Stimulated activated CD4-positive, alpha-beta T cell treated with anti-CD3 and anti-CD28 coated beads, Interleukin-15, amount 100 ng/mL, for 24 hours (primary cell): ENCODE measurements at regions not wholly inside any gene's neighbourhood (a gene's known extent, or its start where the extent isn't known, plus 50 kb on each side); places are given as distances from the start of the nearest gene placed in this dataset.
"Not testable (repeated sequence)": the region's sequence is repeated elsewhere in the genome, so short reads cannot be mapped to it uniquely, and the experiment has no call there.

Experiments used
- DNase-seq: peaks from one replicate; pipeline ENCODE4 v3.0.0-alpha.2; 2020

- no peak for DNase-seq
Measured at GRCh38 chr1:73766786-73767348, 431.1 kb downstream of the LRRIQ3 start.

- no peak for DNase-seq
Measured at GRCh38 chr1:73765551-73766233, 432.3 kb downstream of the LRRIQ3 start.

DNA sequence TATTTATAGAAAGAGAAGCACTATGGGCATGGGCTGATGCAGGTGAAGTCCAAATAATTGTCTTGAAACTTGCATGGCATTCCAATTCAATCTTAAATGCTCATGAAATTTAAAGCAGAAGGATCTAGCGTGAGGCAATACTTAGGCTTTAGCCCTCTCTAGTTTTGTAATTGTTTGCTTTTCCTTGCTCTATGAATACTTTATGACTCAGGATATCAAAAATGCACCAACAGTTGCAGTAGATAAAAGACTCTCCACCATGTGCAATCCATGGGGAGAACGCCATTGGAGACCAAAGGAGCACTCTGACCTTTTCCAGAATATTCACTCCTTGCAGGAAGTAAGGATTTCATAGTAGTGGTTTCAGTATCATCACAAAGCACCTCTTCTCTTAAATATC is 436.4 kb downstream of the LRRIQ3 start:
- DNase-seq: no peak

- no peak for DNase-seq
Measured at GRCh38 chr1:73759011-73759410, 439.0 kb downstream of the LRRIQ3 start.

- no peak for DNase-seq
Measured at GRCh38 chr1:73756817-73757216, 441.2 kb downstream of the LRRIQ3 start.

DNA sequence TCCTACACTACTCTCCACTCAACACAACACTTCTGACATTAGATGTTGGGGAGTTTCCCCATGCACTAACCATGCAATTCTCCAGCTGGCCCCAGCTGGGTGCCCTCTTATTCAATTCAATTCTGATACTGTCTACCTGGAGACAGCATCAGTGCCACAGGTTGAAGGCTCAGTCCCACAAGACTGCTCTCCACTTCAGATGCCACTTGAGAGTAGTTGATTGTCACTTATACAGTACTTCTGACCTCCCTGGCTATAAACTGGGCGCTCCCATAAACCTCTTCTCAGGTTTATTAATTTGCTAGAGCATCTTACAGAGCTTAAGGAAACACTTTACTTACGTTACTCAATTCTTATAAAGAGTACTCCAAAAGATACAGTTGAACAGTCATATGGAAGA is 442.3 kb downstream of the LRRIQ3 start:
- no peak for DNase-seq

DNA sequence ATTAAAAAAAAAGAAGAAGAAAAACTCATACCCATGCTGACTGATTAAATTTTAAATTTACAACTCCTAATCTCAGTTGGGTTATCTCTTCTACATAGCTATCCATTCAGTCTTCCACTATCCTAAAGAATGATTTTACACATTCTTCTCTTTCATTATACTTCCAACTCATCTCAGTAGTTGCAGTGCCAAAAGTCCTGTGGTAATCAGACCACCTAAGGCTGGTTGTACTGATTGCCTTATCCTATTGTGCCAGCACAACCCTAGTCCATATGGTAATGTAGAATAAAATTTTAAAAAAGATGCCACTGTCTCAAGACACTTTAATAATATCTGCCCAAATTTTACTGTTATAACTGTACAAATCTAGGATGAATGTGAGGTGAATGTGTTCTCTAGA is 448.0 kb downstream of the LRRIQ3 start:
- no peak for DNase-seq

DNA sequence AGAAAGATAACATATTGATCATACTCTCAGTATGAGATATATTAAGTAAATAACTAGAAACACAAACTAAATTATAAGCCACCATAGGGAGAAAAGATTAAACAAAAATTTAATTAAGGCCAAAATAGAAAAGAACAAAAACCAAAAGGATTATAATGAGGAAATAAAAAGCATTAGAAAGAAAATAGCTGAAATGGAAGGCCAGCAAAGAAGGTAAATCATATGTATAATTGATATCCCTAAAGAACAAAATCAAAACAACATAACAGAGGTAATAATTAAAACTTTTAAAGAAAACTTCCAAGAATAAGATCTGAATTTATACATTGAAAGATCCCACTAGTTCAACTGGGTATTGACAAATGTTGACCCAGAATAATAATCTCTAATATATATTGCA is 453.0 kb downstream of the LRRIQ3 start:
- DNase-seq: no peak

DNA sequence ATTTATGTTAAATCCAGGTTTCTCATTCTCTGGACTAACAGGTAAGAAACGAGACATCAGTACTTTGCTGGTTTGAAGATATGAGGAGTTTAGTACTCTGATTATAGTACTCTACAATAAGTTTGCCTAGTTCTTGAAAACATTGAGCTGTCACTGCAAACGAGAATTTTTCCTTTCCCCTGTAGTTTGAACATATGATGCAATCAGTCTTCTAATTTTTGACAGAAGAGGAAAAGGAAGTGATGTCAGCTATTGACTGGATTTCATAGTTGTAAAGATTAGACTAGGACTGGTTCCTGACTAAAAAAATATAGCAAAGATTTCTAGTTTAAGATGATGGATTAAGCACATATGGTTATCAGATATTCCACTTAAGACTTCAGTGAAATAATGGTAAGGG is 461.9 kb downstream of the LRRIQ3 start:
- DNase-seq: no peak

DNA sequence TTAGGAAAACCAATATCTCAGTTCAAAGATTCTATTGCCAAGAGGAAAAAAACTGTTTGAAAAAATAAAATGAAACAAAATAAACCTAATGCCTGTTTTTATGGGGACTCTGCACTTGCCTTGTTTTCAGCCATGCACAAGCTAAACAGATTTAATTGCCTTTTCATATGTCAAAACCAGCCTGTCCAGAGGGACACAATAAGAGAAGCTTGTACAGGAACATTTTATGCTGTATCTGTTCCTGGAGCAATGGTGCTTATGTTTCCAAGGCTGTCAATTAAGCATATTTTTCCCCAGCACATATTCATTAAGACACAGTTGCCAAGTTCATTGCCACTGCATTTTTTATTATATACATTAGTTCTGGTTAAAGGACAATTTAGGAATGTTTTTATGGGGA is 470.9 kb downstream of the LRRIQ3 start:
- DNase-seq: no peak

GRCh38 chr1:73722055-73722454 is 475.9 kb downstream of the LRRIQ3 start:
- no peak for DNase-seq

GRCh38 chr1:73717976-73718375 is 480.0 kb downstream of the LRRIQ3 start:
- no peak for DNase-seq

DNA sequence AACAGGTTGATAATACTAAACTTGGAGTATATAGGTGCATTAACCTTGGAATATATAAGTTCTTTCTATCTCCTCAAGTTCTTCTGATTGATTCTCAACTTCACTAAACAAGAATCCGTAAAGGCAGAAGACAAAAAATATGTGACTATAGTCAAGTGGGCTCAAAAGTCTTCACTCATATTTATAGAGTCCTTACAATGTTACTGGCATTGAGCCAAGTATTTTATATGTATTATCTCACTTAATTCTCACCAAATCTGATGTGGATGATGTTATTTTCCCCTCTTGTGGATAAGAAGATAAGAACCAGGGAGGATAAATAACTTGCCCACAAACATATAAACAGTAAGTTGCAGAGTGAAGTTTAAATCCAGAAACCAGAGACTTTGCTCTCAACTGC is 486.9 kb downstream of the LRRIQ3 start:
- DNase-seq: no peak

DNA sequence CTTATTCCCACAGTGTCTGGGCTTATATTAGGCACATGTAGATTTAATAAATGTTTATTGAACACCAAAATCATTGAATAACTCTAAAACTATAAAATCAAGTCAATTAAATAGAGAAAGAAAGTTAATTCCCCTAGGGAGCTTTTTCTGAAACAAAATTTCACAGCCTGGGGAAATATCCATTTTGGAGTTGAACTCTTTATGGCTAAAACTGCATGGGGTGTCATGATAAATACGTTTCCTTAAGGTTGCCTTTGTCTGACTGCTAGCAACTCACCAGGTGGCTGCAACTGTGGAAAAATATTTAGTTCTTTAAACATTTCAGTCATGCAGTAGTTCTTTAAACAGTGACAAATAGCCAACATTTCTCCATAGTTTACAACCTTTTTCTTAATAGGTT is 496.1 kb downstream of the LRRIQ3 start:
- no peak for DNase-seq

- DNase-seq: no peak
Measured at GRCh38 chr1:73676186-73676585, 521.8 kb downstream of the LRRIQ3 start.

- no peak for DNase-seq
Measured at GRCh38 chr1:73674945-73675561, 522.9 kb downstream of the LRRIQ3 start.

DNA sequence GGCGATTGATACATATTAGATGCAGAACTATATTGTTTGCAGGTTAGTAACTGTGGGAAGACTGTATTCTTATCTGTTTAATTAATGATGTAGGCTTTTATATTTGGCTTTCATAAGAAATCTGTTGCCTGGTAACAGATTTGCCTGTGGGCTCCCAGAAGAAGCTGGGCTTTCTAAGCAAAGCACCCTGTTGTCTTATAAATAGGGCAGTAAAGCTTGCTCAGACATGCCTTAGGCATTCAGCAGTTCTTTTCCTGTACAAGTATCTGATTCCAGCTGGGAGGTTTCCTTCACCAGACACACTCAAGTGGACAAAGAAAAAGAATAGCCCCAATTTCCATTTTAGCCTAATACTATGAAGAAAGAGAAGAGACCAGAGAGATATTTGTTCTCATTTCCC is 524.0 kb downstream of the LRRIQ3 start:
- no peak for DNase-seq

DNA sequence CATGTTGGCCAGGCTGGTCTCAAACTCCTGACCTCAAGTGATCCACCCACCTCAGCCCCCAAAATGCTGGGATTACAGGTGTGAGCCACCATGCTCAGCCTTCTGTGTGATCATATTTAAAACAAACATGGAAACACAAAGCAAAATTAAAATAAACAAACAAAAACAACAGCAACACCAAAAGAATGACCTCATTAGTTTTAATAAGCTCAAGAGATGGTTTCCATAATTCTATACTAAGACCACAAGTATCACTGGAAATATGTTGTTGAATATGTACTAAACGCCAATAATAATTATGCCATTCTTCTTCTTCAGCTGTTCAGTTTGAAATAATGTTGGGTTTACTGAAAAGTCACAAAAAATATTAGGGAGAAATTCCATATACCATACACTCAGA is 526.4 kb downstream of the LRRIQ3 start:
- DNase-seq: no peak

DNA sequence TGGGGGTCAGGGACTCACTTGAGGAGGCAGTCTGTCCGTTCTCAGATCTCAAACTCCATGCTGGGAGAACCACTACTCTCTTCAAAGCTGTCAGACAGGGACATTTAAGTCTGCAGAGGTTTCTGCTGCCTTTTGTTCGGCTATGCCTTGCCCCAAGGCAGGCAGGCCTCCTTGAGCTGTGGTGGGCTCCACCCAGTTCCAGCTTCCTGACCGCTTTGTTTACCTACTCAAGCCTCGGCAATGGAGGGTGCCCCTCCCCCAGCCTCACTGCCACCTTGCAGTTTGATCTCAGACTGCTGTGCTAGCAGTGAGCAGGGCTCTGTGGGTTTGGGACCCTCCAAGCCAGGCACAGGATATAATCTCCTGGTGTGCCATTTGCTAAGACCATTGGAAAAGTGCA is 530.0 kb downstream of the LRRIQ3 start:
- DNase-seq: not testable (repeated sequence)

GRCh38 chr1:73662526-73662925 is 535.5 kb downstream of the LRRIQ3 start:
- DNase-seq: no peak

GRCh38 chr1:73659136-73659535 is 538.8 kb downstream of the LRRIQ3 start:
- DNase-seq: no peak

- no peak for DNase-seq
Measured at GRCh38 chr1:73654714-73655113, 543.3 kb downstream of the LRRIQ3 start.

DNA sequence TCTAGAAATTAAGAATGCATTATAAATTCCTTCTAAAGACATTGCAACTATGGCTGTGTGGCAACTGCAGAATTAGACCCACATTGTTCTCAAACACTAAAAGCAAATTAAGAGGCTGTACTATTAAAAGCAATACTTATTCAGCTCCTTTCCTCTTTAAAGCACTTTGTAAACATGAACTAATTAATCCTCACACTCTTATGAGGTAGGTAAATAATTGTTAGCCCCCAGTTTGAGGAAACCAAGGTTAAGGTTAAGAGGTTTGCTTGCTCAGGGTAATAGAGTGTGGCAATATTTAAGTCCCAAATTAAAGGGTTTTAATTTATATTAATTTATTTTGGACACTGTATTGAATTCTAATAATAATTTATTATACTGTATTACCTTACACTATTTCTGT is 553.8 kb downstream of the LRRIQ3 start:
- DNase-seq: no peak

GRCh38 chr1:73639494-73639893 is 558.5 kb downstream of the LRRIQ3 start:
- no peak for DNase-seq

DNA sequence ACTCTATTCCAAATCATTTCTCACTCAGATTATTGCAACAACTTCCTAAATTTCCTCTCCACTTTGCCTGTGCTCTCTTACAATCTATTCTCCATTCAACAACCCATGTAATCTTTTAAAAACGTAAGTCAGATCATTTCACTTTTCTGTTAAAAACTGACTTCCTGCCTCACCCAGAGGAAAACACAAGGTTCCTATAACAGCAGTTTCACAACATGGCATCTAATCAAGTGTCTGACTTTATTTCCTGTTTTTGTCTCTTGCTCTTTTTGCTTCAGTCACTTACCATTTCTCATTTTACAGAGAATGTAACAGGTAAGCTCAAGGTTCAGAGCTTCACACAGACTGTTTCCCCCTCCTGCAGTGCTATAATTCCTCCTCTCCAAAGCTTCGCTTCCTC is 560.7 kb downstream of the LRRIQ3 start:
- no peak for DNase-seq
